H9 (cell line): ENCODE measurements at regions not wholly inside any gene's neighbourhood (a gene's known extent, or its start where the extent isn't known, plus 50 kb on each side); places are given as distances from the start of the nearest gene placed in this dataset.

Source experiments
- DNase-seq: peaks from one replicate; pipeline ENCODE4 v3.0.0-alpha.2; 2017
- H2AFZ ChIP-seq: one replicate; pipeline ENCODE4 v1.6.1; 2013; ENCODE audit warnings: mild to moderate bottlenecking, low read length, control low read depth, moderate library complexity
- H2AK5ac ChIP-seq: 2 replicates; pipeline ENCODE4 v1.6.1; 2013; ENCODE audit warnings: low read length, control low read depth, mixed read lengths; ENCODE audit not compliant: insufficient read length
- H2BK120ac ChIP-seq: one replicate; pipeline ENCODE4 v1.6.1; 2013; ENCODE audit warnings: low read depth, mild to moderate bottlenecking, low read length, control low read depth, inconsistent platforms; ENCODE audit not compliant: poor library complexity, severe bottlenecking
- H2BK12ac ChIP-seq: 2 replicates; pipeline ENCODE4 v1.6.1; 2013; ENCODE audit warnings: low read length, control low read depth, mixed read lengths, low read depth; ENCODE audit not compliant: insufficient read length
- H2BK15ac ChIP-seq: 2 replicates; pipeline ENCODE4 v1.6.1; 2013; ENCODE audit warnings: low read depth, low read length, control low read depth
- H2BK20ac ChIP-seq: one replicate; pipeline ENCODE4 v1.6.1; 2013; ENCODE audit warnings: low read depth, mild to moderate bottlenecking, low read length, control low read depth, inconsistent platforms; ENCODE audit not compliant: poor library complexity, severe bottlenecking
- H2BK5ac ChIP-seq: 2 replicates; pipeline ENCODE4 v1.6.1; 2013; ENCODE audit warnings: low read length, control low read depth, mixed read lengths; ENCODE audit not compliant: insufficient read length
- H3K14ac ChIP-seq: 2 replicates; pipeline ENCODE4 v1.6.1; 2013; ENCODE audit warnings: low read length, control low read depth; ENCODE audit not compliant: insufficient read depth
- H3K18ac ChIP-seq: 2 replicates; pipeline ENCODE4 v1.6.1; 2013; ENCODE audit warnings: low read depth, mild to moderate bottlenecking, mixed read lengths, low read length, control low read depth; ENCODE audit not compliant: insufficient read length
- H3K23ac ChIP-seq: 2 replicates; pipeline ENCODE4 v1.6.1; 2013; ENCODE audit warnings: low read length, control low read depth, mixed read lengths, low read depth; ENCODE audit not compliant: insufficient read length
- H3K23me2 ChIP-seq: 2 replicates; pipeline ENCODE4 v1.6.1; 2013; ENCODE audit warnings: low read depth, mild to moderate bottlenecking, mixed read lengths, low read length, control low read depth; ENCODE audit not compliant: insufficient read length, poor library complexity, severe bottlenecking
- H3K27ac ChIP-seq: 2 replicates; pipeline ENCODE4 v1.5.1; 2013; ENCODE audit warnings: low read length, control low read depth, mixed read lengths, low read depth; ENCODE audit not compliant: insufficient read length
- H3K27me3 ChIP-seq: 2 replicates; pipeline ENCODE4 v1.6.1; 2013; ENCODE audit warnings: low read length, control low read depth, inconsistent platforms; ENCODE audit not compliant: insufficient read depth
- H3K4ac ChIP-seq: 2 replicates; pipeline ENCODE4 v1.6.1; 2013; ENCODE audit warnings: low read depth, mild to moderate bottlenecking, control low read depth, inconsistent platforms, low read length, moderate library complexity
- H3K4me1 ChIP-seq: 2 replicates; pipeline ENCODE4 v1.6.1; 2013; ENCODE audit warnings: low read length, control low read depth, inconsistent platforms; ENCODE audit not compliant: insufficient read depth
- H3K4me2 ChIP-seq: 2 replicates; pipeline ENCODE4 v1.6.1; 2013; ENCODE audit warnings: low read length, control low read depth, mixed read lengths; ENCODE audit not compliant: insufficient read length, insufficient read depth
- H3K56ac ChIP-seq: 2 replicates; pipeline ENCODE4 v1.6.1; 2013; ENCODE audit warnings: low read depth, mild to moderate bottlenecking, mixed read lengths, low read length, control low read depth; ENCODE audit not compliant: insufficient read length
- H3K79me1 ChIP-seq: 2 replicates; pipeline ENCODE4 v1.6.1; 2013; ENCODE audit warnings: low read depth, mild to moderate bottlenecking, moderate library complexity, low read length, control low read depth, inconsistent platforms; ENCODE audit not compliant: insufficient read depth, poor library complexity, severe bottlenecking
- H3K79me2 ChIP-seq: 2 replicates; pipeline ENCODE4 v1.6.1; 2013; ENCODE audit warnings: low read length, control low read depth, inconsistent platforms; ENCODE audit not compliant: insufficient read depth
- H3K9ac ChIP-seq: 2 replicates; pipeline ENCODE4 v1.6.1; 2013; ENCODE audit warnings: low read length, control low read depth, mixed read lengths; ENCODE audit not compliant: insufficient read length; ENCODE audit errors: extremely low read depth
- H3K9me3 ChIP-seq: one replicate; pipeline ENCODE4 v1.6.1; 2013; ENCODE audit warnings: low read depth, low read length, inconsistent platforms; ENCODE audit not compliant: control insufficient read depth
- H3T11ph ChIP-seq: one replicate; pipeline ENCODE4 v1.6.1; 2013; ENCODE audit warnings: mild to moderate bottlenecking, low read length, control low read depth, inconsistent platforms
- H4K20me1 ChIP-seq: one replicate; pipeline ENCODE4 v1.6.1; 2013; ENCODE audit not compliant: control insufficient read depth, insufficient read length, insufficient read depth
- H4K5ac ChIP-seq: 2 replicates; pipeline ENCODE4 v1.6.1; 2013; ENCODE audit warnings: low read depth, mild to moderate bottlenecking, mixed read lengths, low read length, control low read depth; ENCODE audit not compliant: insufficient read length
- H4K8ac ChIP-seq: replicated peaks from 2 replicates; pipeline ENCODE4 v1.6.1; 2013; ENCODE audit warnings: low read length, control low read depth, mixed read lengths, low read depth; ENCODE audit not compliant: insufficient read length
- H4K91ac ChIP-seq: 2 replicates; pipeline ENCODE4 v1.6.1; 2013; ENCODE audit warnings: low read depth, mild to moderate bottlenecking, moderate library complexity, mixed read lengths, low read length, control low read depth; ENCODE audit not compliant: insufficient read length
- H3K27ac Mint-ChIP-seq, 3 experiments: 2 replicates in 2 of 3; 3 replicates in 1 of 3; pipeline ENCODE4 v1.8.0; 2020 to 2021; ENCODE audit warnings: mixed read lengths in 3 of 3, mild to moderate bottlenecking in 1 of 3, moderate library complexity in 1 of 3
- H3K27me3 Mint-ChIP-seq: 2 replicates; pipeline ENCODE4 v1.8.0; 2021; ENCODE audit warnings: low read depth, mild to moderate bottlenecking, moderate library complexity, mixed read lengths
- H3K36me3 Mint-ChIP-seq, 3 experiments: 2 replicates in 2 of 3; 3 replicates in 1 of 3; pipeline ENCODE4 v1.8.0; 2020 to 2021; ENCODE audit warnings: low read depth in 3 of 3, mixed read lengths in 3 of 3; ENCODE audit not compliant: insufficient read depth in 1 of 3
- H3K4me1 Mint-ChIP-seq, 2 experiments: 2 replicates each; pipeline ENCODE4 v1.8.0; 2020; ENCODE audit warnings: mixed read lengths in 2 of 2
- H3K4me3 Mint-ChIP-seq, 2 experiments: 2 replicates in 1 of 2; 3 replicates in 1 of 2; pipeline ENCODE4 v1.8.0; 2020 to 2021; ENCODE audit warnings: mild to moderate bottlenecking in 2 of 2, mixed read lengths in 2 of 2, moderate library complexity in 1 of 2
- H3K9me3 Mint-ChIP-seq, 2 experiments: 2 replicates in 1 of 2; 3 replicates in 1 of 2; pipeline ENCODE4 v1.8.0; 2020; ENCODE audit warnings: mild to moderate bottlenecking in 2 of 2, mixed read lengths in 2 of 2, moderate library complexity in 1 of 2
- WGBS: extraction: QIAGEN DNeasy Blood & Tissue Kit; methylation state at CpG from one replicate; pipeline ENCODE4 v1.1.7; 2013; ENCODE audit warnings: missing lambda C conversion rate, low lambda C conversion rate, mixed read lengths; ENCODE audit not compliant: insufficient read length; ENCODE audit errors: extremely low coverage; 5-methylcytosine and 5-hydroxymethylcytosine counted together
- TF ChIP-seq, protein P1 (sequence below): fragments of 200-600 bp; sonication (generic); conservative IDR thresholded peaks from 3 replicates; pipeline ENCODE4 v1.8.0; 2021; ENCODE audit warnings: antibody characterized with exemption, mild to moderate bottlenecking

- no peak overlapping the region for H2AFZ ChIP-seq
- TF ChIP-seq, protein P1, sequence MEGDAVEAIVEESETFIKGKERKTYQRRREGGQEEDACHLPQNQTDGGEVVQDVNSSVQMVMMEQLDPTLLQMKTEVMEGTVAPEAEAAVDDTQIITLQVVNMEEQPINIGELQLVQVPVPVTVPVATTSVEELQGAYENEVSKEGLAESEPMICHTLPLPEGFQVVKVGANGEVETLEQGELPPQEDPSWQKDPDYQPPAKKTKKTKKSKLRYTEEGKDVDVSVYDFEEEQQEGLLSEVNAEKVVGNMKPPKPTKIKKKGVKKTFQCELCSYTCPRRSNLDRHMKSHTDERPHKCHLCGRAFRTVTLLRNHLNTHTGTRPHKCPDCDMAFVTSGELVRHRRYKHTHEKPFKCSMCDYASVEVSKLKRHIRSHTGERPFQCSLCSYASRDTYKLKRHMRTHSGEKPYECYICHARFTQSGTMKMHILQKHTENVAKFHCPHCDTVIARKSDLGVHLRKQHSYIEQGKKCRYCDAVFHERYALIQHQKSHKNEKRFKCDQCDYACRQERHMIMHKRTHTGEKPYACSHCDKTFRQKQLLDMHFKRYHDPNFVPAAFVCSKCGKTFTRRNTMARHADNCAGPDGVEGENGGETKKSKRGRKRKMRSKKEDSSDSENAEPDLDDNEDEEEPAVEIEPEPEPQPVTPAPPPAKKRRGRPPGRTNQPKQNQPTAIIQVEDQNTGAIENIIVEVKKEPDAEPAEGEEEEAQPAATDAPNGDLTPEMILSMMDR, result no peak
- H3K9ac ChIP-seq, result no peak overlapping the region
- H3K9me3 ChIP-seq, result no peaks in the 10 kb centered on the region
- WGBS, result no CpG with 5 or more reads among the region's 5 CpGs
- H2BK12ac ChIP-seq, result no peak overlapping the region
- no peaks in the 10 kb centered on the region for H3K27me3 ChIP-seq
- H4K91ac ChIP-seq, result no peak overlapping the region
- no peak overlapping the region for H2BK15ac ChIP-seq
- H3K4me1 ChIP-seq, result no peaks in the 10 kb centered on the region
- no peak overlapping the region for H2BK5ac ChIP-seq
- no peak overlapping the region for H3K4me2 ChIP-seq
- H3K23me2 ChIP-seq, result no peaks in the 10 kb centered on the region
- H3K79me2 ChIP-seq, result no peaks in the 10 kb centered on the region
- H2BK20ac ChIP-seq, result no peak overlapping the region
- H3K14ac ChIP-seq, result no peak overlapping the region
- H2BK120ac ChIP-seq, result no peak overlapping the region
- H3T11ph ChIP-seq, result no peak overlapping the region
- H3K36me3 Mint-ChIP-seq, result peaks cover 0 to 2% (median 0%) of the 10 kb centered on the region in 3 experiments; a peak in 1 of 7 replicates
- H4K20me1 ChIP-seq, result no peaks in the 10 kb centered on the region
- no peak overlapping the region for H3K23ac ChIP-seq
- H3K27ac Mint-ChIP-seq, result no peak overlapping the region
- H3K4me1 Mint-ChIP-seq, result peaks cover 4 to 17% of the 10 kb centered on the region in 2 experiments; a peak in 3 of 4 replicates
- no peak for DNase-seq
- H3K27me3 Mint-ChIP-seq, result peaks cover 2% of the 10 kb centered on the region; the same call in 1 of the 2 replicates
- H3K4me3 Mint-ChIP-seq, result no peak overlapping the region
- H3K79me1 ChIP-seq, result no peaks in the 10 kb centered on the region
- no peak overlapping the region for H4K8ac ChIP-seq
- no peak overlapping the region for H3K18ac ChIP-seq
- H3K27ac ChIP-seq, result no peak overlapping the region
- no peak overlapping the region for H2AK5ac ChIP-seq
- no peaks in the 10 kb centered on the region; a peak in 2 of 5 replicates for H3K9me3 Mint-ChIP-seq
- no peak overlapping the region for H3K56ac ChIP-seq
- no peak overlapping the region for H4K5ac ChIP-seq
- H3K4ac ChIP-seq, result no peak overlapping the region
These were observed 194.4 kb downstream of the QDPR start for GRCh38 chr4:17317526-17317925.
